T47D (cell line): ENCODE measurements at regions not wholly inside any gene's neighbourhood (a gene's known extent, or its start where the extent isn't known, plus 50 kb on each side); places are given as distances from the start of the nearest gene placed in this dataset.
"Not testable (repeated sequence)": the region's sequence is repeated elsewhere in the genome, so short reads cannot be mapped to it uniquely, and the experiment has no call there.

Experiments used
- DNase-seq, 2 experiments: peaks; one replicate each; pipeline versions ENCODE4 v3.0.0 to v3.0.0-alpha.2; 2011 to 2012; ENCODE audit warnings: low read depth in 1 of 2, low spot score in 1 of 2
- JUND ChIP-seq: IDR thresholded peaks from 2 replicates; pipeline ENCODE4 v1.6.1; 2012; ENCODE audit warnings: low read depth
- in situ Hi-C: cut with HindIII; loops from 2 replicates; pipeline ENCODE4 v1.10.0; 2016; ENCODE audit warnings: low sequenced_read_pairs, low pct_unique_long_range_greater_than_20kb

- in situ Hi-C loops: no loop called here
- no peak for TF ChIP-seq JUND
- no peak for DNase-seq
Observed at GRCh38 chrX:111041018-111041462, 55.0 kb upstream of the PAK3 start.

GRCh38 chrX:111040377-111041017 is 55.5 kb upstream of the PAK3 start:
- TF ChIP-seq JUND: no peak
- DNase-seq: no peak
- in situ Hi-C loops: no loop called here

DNA sequence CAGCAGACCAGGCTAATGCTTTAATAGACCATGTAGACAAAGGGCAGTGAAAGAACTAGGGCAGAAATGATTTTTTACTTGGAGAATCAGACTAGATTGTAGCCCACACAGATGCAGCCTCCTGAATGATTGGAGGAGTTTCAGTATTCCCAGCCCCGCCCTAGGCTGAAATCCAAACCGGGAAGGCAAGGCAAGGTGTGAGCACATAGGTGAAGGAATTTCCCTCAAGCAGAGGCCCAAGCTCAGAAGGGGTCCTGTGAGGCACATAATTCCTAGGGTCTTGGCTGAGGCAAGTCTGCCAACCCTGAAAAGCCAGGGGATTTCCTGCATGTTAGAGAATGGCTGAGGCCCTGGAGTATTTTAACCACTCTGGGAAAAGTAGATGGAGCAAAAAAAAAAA is 56.4 kb upstream of the PAK3 start:
- no peak for TF ChIP-seq JUND
- no peak for DNase-seq
- in situ Hi-C loops: no loop called here

DNA sequence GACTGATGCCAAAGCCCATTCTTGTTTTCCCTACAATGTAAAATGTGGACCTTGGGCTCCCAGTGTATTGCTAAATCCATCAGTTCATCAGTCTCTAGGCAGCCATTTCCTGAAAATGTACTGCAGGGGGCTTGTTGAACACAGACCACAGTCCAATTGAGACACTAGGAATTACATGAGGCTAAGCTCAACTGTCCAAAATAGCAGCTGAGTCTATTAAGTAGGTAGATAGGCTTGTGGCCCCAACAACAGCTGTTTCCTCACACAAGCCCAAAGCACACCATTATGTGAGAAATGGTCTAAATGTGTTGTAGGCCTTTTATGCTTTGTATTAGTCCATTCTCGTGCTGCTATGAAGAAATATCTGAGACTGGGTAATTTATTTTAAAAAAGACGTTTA is 60.0 kb upstream of the PAK3 start:
- DNase-seq: no peak

GRCh38 chrX:111035256-111035655 is 60.7 kb upstream of the PAK3 start:
- no peak for DNase-seq
- in situ Hi-C loops: no loop called here
- no peak for TF ChIP-seq JUND

More for the DNA sequence above, 60.0 kb upstream of the PAK3 start:
- no peak for TF ChIP-seq JUND
- in situ Hi-C loops: no loop called here

DNA sequence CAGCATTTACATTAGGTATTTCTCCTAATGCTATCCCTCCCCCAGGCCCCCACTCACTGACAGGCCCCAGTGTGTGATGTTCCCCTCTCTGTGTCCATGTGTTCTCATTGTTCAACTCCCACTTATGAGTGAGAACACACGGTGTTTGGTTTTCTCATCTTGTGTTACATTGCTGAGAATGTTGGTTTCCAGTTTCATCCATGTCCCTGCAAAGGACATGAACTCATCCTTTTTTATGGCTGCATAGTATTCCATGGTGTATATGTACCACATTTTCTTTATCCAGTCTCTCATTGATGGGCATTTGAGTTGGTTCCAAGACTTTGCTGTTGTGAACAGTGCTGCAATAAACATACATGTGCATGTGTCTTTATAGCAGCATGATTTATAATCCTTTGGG is 73.0 kb upstream of the PAK3 start:
- DNase-seq, in situ Hi-C loops: not testable (repeated sequence)

DNA sequence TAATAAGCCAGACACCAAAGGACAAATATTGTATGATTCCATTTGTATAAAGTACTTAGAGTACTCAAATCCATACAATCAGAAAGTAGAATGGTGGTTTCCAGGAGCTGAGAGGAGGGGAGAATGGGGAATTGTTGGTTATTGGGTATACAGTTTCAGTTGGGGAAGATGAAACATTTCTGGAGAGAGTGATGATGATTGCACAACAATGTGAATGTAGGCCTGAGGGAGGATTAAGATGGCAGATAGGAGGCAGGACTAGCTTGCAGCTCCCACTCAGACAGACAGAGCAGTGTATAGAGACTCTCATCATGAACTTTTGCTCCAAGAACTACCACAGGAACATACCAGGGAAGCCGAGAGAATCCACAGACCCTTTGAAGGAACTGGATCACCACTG is 75.7 kb upstream of the PAK3 start:
- in situ Hi-C loops: no loop called here
- TF ChIP-seq JUND: no peak
- DNase-seq: no peak

DNA sequence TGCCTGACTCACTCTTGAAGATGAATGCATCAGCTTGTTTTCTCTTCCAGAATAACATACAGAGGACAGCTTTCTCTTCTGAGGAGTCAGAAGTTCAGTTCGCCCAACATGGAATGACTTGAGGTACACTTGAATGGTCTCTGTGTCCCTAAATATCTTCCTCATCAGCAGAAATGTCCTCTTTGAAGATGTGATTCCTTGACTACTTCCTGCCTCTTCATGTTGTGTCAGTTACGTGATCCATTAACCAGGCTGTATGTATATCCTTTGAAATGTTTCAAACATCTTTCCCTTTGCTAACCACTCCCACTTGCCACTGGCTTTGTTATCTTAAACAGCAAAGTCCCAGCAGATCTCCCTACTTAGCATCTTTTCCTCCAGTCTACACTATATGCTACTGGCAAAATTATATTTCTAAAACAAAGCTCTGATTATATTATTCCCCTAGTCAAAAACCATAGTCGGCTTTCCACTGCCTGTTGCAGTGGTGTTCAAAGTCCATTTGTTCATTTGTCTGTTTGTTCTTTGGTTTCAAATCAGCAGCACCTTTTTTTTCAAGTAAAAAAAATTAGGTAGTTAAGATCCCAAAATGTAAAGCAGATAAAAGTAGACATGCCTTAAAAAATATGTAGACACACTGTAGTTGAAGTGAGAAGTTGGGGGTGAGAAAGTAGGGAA is 82.1 kb upstream of the PAK3 start:
- no peak for TF ChIP-seq JUND
- in situ Hi-C loops: no loop called here
- no peak for DNase-seq

GRCh38 chrX:111010111-111010510 is 85.9 kb upstream of the PAK3 start:
- DNase-seq: no peak
- no peak for TF ChIP-seq JUND
- in situ Hi-C loops: no loop called here

- DNase-seq: no peak
- no peak for TF ChIP-seq JUND
- in situ Hi-C loops: no loop called here
Observed at GRCh38 chrX:111009256-111009655, 86.7 kb upstream of the PAK3 start.

DNA sequence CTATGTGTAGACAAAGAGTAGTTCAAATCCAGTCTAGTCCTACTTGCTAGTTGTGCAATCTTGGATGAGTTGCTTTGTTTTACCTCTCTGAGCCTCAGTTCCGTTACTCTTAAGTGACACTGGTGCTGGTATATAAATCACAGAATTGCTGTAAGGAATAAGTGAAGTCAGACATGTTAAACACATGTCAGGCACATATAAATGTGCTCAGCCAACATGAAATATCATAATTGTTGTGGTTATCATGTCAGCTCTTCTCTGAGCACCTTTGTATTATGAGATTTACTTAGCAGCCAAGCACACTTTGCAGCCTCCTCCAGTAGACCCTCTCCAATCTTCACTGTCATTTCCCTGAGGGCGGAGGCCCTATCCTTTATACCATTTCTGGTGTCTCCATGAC is 87.9 kb upstream of the PAK3 start:
- no peak for DNase-seq
- in situ Hi-C loops: no loop called here
- no peak for TF ChIP-seq JUND

DNA sequence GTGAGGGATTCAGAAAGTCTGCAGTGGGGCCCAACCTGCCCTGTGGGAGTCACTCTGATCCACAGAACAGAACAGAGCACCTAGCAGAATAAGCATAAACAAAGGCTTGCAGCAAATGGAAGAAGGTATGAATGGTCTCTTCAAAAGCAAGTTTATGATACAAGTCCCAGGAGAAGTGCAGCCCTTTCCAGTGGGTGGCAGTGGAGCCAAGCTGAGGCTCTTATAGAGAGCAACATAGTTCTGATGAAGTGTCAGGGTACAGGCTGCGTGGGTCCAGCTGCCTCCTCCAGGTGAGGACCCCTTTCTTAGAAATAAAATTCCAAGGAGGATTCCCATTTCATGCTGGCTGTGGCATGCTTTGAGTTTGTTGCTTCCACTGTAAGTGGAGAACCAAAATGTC is 88.8 kb upstream of the PAK3 start:
- no peak for DNase-seq
- in situ Hi-C loops: no loop called here
- no peak for TF ChIP-seq JUND

- DNase-seq: no peak
Observed at GRCh38 chrX:111006116-111006515, 89.9 kb upstream of the PAK3 start.

DNA sequence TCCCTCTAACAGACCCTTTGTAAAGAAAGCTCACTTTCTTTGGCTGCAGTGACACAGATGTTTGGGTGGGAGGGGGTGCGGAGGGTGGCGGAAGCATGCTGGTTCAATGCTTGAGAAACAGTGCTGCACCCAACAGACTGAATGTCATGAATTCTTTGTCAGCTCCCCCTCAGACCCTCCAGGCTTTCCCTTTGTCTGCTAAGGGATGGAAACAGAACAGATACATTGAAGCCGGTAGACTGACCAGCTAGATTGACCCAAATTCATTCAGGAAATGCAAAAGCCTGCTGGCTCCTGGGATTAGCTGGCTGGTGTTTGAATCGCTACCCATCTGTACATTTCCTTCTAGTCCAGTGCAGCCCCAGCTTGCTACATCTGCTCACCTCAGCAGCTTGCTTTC is 90.8 kb upstream of the PAK3 start:
- in situ Hi-C loops: no loop called here
- no peak for DNase-seq
- no peak for TF ChIP-seq JUND

More at GRCh38 chrX:111006116-111006515, 89.9 kb upstream of the PAK3 start:
- in situ Hi-C loops: no loop called here
- no peak for TF ChIP-seq JUND
